ENCODE measurements at regions not wholly inside any gene's neighbourhood (a gene's known extent, or its start where the extent isn't known, plus 50 kb on each side); places are given as distances from the start of the nearest gene placed in this dataset.

GRCh38 chr11:70569996-70570692, 171.8 kb downstream of the CTTN start:
- TF ChIP-seq POLR2A (IDR thresholded peaks at IDR 0.05; ENCODE audit: extremely low read depth, insufficient read length) (no peak), CTCF (IDR thresholded peaks at IDR 0.05; ENCODE audit: low read depth, low read length) (no peak), MYC (IDR thresholded peaks at IDR 0.05; ENCODE audit: low read depth, low read length) (no peak)

All from NB4 (cell line).